ENCODE measurements at regions not wholly inside any gene's neighbourhood (a gene's known extent, or its start where the extent isn't known, plus 50 kb on each side); places are given as distances from the start of the nearest gene placed in this dataset.
A peak's percentile ranks its signal among the peaks of the same experiment; 100 is the strongest.

DNA sequence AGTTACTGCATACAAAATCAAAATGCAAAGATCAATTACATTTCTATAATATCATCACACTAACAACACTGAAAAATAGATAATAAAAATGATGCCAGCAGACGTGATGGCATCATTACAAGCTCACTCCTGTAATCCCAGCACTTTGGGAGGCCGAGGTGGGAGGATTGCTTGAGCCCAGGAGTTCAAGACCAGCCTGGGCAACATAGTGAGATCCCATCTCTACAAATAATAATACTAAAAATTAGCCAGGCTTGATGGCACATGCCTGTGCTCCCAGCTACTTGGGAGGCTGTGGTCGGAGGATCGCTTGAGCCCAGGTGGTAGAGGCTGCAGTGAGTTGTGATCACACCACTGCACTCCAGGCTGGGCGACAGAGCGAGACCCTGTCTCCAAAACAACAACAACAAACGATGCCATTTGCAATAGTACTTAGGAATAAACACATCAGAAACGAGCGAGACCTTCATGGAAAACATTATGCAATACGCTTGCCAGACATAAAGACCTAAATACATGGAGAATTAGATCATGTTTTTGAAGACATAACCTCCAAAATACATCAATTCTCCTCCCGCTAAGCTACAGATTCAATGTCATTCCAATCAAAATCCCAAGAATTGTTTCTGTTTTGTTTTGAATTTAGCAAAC lies 86.6 kb upstream of the ERRFI1 start:
- DNase-seq = no peak
- ATAC-seq = no peak
- H3K4me1 Mint-ChIP-seq = peaks cover 4 to 18% (median 9%) of the 10 kb centered on the region in 4 donors
- H3K36me3 Mint-ChIP-seq = peaks cover 0 to 3% (median 0%) of the 10 kb centered on the region in 3 donors
- H3K27ac Mint-ChIP-seq = peak overlapping the region in 1 of 10 donors; percentile 53
- no peak overlapping the region for H3K4me3 Mint-ChIP-seq
- POLR2A ChIA-PET = no interaction called here
- peaks cover 0 to 2% (median 0%) of the 10 kb centered on the region in 5 donors for H3K27me3 Mint-ChIP-seq
- H3K9me3 Mint-ChIP-seq = peaks cover 0 to 2% (median 0%) of the 10 kb centered on the region in 9 donors

DNA sequence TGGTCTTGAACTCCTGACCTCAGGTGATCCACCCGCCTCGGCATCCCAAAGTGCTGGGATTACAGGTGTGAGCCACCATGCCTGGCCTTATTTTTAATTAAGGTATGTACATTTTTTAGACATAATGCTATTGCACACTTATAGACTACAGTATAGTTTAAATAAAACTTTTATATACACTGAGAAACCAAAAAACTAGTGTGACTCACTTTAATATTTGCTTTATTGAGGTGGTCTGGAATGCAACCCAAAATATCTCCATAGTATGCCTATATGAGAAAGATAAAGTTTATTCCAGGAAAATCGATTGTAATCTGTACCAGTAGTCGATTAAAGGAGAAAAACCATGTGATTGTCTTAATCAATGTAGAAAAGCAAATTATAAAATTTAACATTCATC lies 85.5 kb upstream of the ERRFI1 start:
- Mint-ChIP-seq H3K36me3 (peaks cover 0 to 3% (median 0%) of the 10 kb centered on the region in 3 donors), H3K27me3 (peaks cover 0 to 2% (median 0%) of the 10 kb centered on the region in 5 donors), H3K4me1 (peaks cover 4 to 18% (median 9%) of the 10 kb centered on the region in 4 donors), H3K27ac (no peak overlapping the region), H3K4me3 (no peak overlapping the region), H3K9me3 (peaks cover 0 to 2% (median 0%) of the 10 kb centered on the region in 9 donors)
- no peak for ATAC-seq
- no peak for DNase-seq
- POLR2A ChIA-PET = no interaction called here

GRCh38 chr1:8109216-8109615 lies 83.1 kb upstream of the ERRFI1 start:
- Mint-ChIP-seq H3K4me1 (peaks cover 4 to 25% (median 9%) of the 10 kb centered on the region in 4 donors), H3K4me3 (no peak overlapping the region), H3K27me3 (peaks cover 0 to 2% (median 0%) of the 10 kb centered on the region in 5 donors), H3K27ac (no peak overlapping the region), H3K9me3 (peaks cover 0 to 3% (median 0%) of the 10 kb centered on the region in 9 donors), H3K36me3 (peaks cover 0 to 3% (median 0%) of the 10 kb centered on the region in 3 donors)
- DNase-seq (no peak), ATAC-seq (no peak)
- POLR2A ChIA-PET = no interaction called here

DNA sequence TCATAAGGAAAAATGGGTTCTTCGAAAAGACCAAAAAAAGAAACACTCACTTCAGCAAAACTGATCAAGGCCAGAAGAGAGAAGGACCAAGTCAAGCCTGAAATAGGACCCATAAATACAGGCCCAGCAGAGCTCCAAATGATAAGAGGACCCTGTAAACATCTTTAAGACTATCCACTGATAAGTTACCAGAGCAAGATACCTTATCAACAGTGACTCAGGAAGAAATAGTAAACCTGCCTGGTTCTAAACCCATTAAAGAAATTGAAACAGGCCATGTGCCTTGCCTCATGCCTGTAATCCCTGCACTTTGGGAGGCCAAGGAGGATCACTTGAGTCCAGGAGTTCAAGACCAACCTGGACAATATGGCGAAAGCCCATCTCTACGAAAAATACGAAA lies 81.8 kb upstream of the ERRFI1 start:
- H3K9me3 Mint-ChIP-seq = peaks cover 0 to 3% (median 0%) of the 10 kb centered on the region in 9 donors
- peaks cover 0 to 3% (median 0%) of the 10 kb centered on the region in 3 donors for H3K36me3 Mint-ChIP-seq
- ATAC-seq = no peak
- H3K27me3 Mint-ChIP-seq = peaks cover 0 to 2% (median 0%) of the 10 kb centered on the region in 5 donors
- POLR2A ChIA-PET = no interaction called here
- H3K27ac Mint-ChIP-seq = peak overlapping the region in 2 of 10 donors; percentile 9 to 11
- DNase-seq = no peak
- no peak overlapping the region for H3K4me3 Mint-ChIP-seq
- peaks cover 0 to 12% (median under 1%) of the 10 kb centered on the region in 4 donors for H3K4me1 Mint-ChIP-seq

DNA sequence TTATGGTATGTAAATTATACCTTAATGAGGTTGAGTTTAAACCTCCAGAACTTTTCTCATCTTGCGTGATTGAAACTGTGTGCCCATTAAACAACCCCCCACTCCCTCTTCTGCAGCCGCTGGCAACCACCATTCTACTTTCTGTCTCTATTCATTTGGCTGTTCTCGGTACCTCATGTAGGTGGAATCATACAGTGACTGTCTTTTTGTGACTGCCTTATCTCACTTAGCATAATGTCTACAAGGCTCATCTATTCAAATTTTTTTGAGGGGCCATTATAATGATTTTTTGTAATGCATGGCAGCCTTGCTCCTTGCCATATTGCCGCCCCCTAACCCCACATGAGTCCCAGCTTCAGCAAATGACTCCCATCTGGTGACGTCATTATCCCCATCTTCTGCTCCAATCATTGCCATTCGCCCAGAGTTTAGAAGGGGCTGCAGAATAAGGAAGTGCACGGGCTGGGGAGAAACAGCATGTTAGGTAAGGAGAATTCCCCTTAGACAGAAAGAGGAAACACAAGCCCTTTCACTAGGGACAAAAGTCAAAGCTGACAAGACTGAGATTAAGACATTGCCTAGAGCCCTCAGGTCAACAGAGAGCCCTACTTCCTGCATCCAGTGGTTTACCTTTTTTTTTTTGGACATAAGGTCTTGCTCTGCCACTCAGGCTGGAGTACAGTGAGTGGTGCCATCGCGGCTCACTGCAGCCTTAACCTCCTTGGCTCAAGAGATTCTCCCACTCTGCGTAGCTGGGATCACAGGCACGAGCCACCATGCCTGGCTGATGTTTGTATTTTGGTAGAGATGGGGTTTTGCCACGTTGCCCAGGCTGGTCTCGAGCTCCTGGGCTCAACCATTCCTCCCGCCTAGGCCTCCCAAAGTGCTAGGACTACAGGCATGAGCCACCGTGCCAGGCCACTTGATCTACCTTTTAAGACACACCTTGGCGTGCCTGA lies 78.4 kb upstream of the ERRFI1 start:
- ATAC-seq = no peak
- DNase-seq = no peak
- H3K27me3 Mint-ChIP-seq = peaks cover 0 to 9% (median 1%) of the 10 kb centered on the region in 5 donors
- POLR2A ChIA-PET = interaction anchor here (0.5 to 0.6 kb wide), 2 partner anchors 25 to 1448 kb away, joined by 3 to 4 read pairs; no protein-coding TSS in a partner anchor
- no peak overlapping the region for H3K4me3 Mint-ChIP-seq
- H3K9me3 Mint-ChIP-seq = peaks cover 0 to 3% (median 0%) of the 10 kb centered on the region in 9 donors
- peaks cover 0 to 7% (median 0%) of the 10 kb centered on the region in 4 donors for H3K4me1 Mint-ChIP-seq
- H3K27ac Mint-ChIP-seq = no peak overlapping the region
- H3K36me3 Mint-ChIP-seq = no peaks in the 10 kb centered on the region

GRCh38 chr1:8097908-8098307 lies 71.8 kb upstream of the ERRFI1 start:
- ATAC-seq (no peak), DNase-seq (no peak)
- Mint-ChIP-seq H3K27me3 (peaks cover 3 to 28% (median 8%) of the 10 kb centered on the region in 5 donors), H3K9me3 (no peaks in the 10 kb centered on the region), H3K36me3 (no peaks in the 10 kb centered on the region), H3K27ac (no peak overlapping the region), H3K4me1 (peaks cover 0 to 17% (median 2%) of the 10 kb centered on the region in 4 donors), H3K4me3 (no peak overlapping the region)
- POLR2A ChIA-PET = no interaction called here

DNA sequence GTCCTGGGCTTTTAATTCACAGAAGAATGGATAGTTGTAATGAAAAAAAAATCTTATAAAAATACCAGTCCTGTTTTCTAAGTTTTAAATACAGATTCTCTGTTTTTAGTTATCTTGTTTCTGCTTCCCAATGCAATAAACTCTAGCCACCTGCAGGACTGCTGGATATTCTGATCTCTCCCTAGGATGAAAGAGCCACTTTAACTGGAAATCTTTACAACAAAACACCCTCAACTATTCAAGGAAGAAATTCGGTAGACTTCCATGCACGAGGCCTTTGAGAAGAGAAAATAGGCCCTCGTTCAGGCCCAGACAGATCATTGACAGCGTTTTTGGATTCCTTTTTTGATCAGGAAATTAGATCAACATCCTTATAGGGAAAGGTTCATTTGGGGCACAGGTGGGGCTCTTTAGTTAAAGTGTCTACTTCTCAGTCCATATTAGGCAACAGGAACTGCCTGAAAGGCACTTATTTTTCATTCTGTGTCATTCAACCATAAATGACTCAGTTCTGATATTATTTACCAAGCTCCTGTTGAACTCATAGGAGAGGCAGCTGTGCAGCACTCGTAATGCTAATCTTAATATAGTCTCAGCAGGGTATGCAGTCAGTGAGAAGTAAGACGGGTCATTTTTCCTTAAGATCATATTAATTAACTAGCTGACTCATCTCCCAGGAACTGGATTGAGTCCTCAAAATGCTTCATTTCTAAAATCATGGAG lies 71.1 kb upstream of the ERRFI1 start:
- no peaks in the 10 kb centered on the region for H3K36me3 Mint-ChIP-seq
- H3K27me3 Mint-ChIP-seq = peaks cover 4 to 28% (median 12%) of the 10 kb centered on the region in 5 donors
- DNase-seq (no peak), ATAC-seq (no peak)
- POLR2A ChIA-PET = interaction anchor here (0.5 kb wide), 1 partner anchor 34 kb away, joined by 7 read pairs; no protein-coding TSS in a partner anchor
- H3K4me3 Mint-ChIP-seq = no peak overlapping the region
- peaks cover 0 to 17% (median 2%) of the 10 kb centered on the region in 4 donors for H3K4me1 Mint-ChIP-seq
- H3K9me3 Mint-ChIP-seq = no peaks in the 10 kb centered on the region
- peak overlapping the region in 3 of 10 donors; percentile 30 to 57 (median 53) for H3K27ac Mint-ChIP-seq

GRCh38 chr1:8096105-8097011 lies 70.2 kb upstream of the ERRFI1 start:
- ATAC-seq (no peak), DNase-seq (no peak)
- Mint-ChIP-seq H3K27ac (no peak overlapping the region), H3K9me3 (no peaks in the 10 kb centered on the region), H3K27me3 (peaks cover 3 to 25% (median 12%) of the 10 kb centered on the region in 5 donors), H3K36me3 (no peaks in the 10 kb centered on the region), H3K4me1 (peaks cover 0 to 17% (median 2%) of the 10 kb centered on the region in 4 donors), H3K4me3 (no peak overlapping the region)
- POLR2A ChIA-PET = interaction anchor here (0.5 kb wide), 1 partner anchor 35 kb away, joined by 7 read pairs; no protein-coding TSS in a partner anchor

- Mint-ChIP-seq H3K9me3 (no peaks in the 10 kb centered on the region), H3K36me3 (no peaks in the 10 kb centered on the region), H3K27me3 (peaks cover 5 to 29% (median 16%) of the 10 kb centered on the region in 5 donors), H3K4me1 (peaks cover 0 to 17% (median 3%) of the 10 kb centered on the region in 4 donors), H3K27ac (no peak overlapping the region), H3K4me3 (no peak overlapping the region)
- POLR2A ChIA-PET = no interaction called here
- ATAC-seq (no peak), DNase-seq (no peak)
Measured at GRCh38 chr1:8095584-8095983, 69.5 kb upstream of the ERRFI1 start.

- H3K36me3 Mint-ChIP-seq = no peaks in the 10 kb centered on the region
- ATAC-seq (no peak), DNase-seq (no peak)
- H3K4me1 Mint-ChIP-seq = peaks cover 0 to 17% (median 5%) of the 10 kb centered on the region in 4 donors
- no peak overlapping the region for H3K27ac Mint-ChIP-seq
- no peak overlapping the region for H3K4me3 Mint-ChIP-seq
- no peaks in the 10 kb centered on the region for H3K9me3 Mint-ChIP-seq
- H3K27me3 Mint-ChIP-seq = peaks cover 5 to 35% (median 20%) of the 10 kb centered on the region in 5 donors
- POLR2A ChIA-PET = no interaction called here
Measured at GRCh38 chr1:8094481-8095241, 68.6 kb upstream of the ERRFI1 start.
